Mesendoderm (in vitro differentiated cells): ENCODE measurements at regions not wholly inside any gene's neighbourhood (a gene's known extent, or its start where the extent isn't known, plus 50 kb on each side); places are given as distances from the start of the nearest gene placed in this dataset.
A peak's percentile ranks its signal among the peaks of the same experiment; 100 is the strongest.

Source experiments
- DNase-seq: peaks from one replicate; pipeline ENCODE4 v3.0.0; 2013
- H2AK5ac ChIP-seq: 2 replicates; pipeline ENCODE4 v1.6.1; 2013; ENCODE audit warnings: low read length, inconsistent platforms
- H2BK120ac ChIP-seq: 2 replicates; pipeline ENCODE4 v1.6.1; 2013; ENCODE audit warnings: low read depth, mild to moderate bottlenecking, low read length, moderate library complexity, mixed read lengths
- H2BK15ac ChIP-seq: replicated peaks from 2 replicates; pipeline ENCODE4 v1.6.1; 2013; ENCODE audit warnings: low read depth, mild to moderate bottlenecking, moderate library complexity
- H2BK5ac ChIP-seq: 2 replicates; pipeline ENCODE4 v1.6.1; 2013; ENCODE audit warnings: low read length, inconsistent platforms
- H3K18ac ChIP-seq: 2 replicates; pipeline ENCODE4 v1.6.1; 2013; ENCODE audit warnings: mild to moderate bottlenecking, low read length, mixed read lengths
- H3K23ac ChIP-seq: one replicate; pipeline ENCODE4 v1.6.1; 2013; ENCODE audit warnings: low read length
- H3K27ac ChIP-seq: 2 replicates; pipeline ENCODE4 v1.5.1; 2013; ENCODE audit warnings: low read depth, mild to moderate bottlenecking, inconsistent platforms, low read length, moderate library complexity
- H3K27me3 ChIP-seq: 2 replicates; pipeline ENCODE4 v1.6.1; 2013; ENCODE audit warnings: low read length, control low read depth, mild to moderate bottlenecking, inconsistent platforms; ENCODE audit not compliant: insufficient read depth, poor library complexity
- H3K36me3 ChIP-seq: 2 replicates; pipeline ENCODE4 v1.6.1; 2013; ENCODE audit warnings: low read length, inconsistent platforms; ENCODE audit not compliant: control insufficient read depth, insufficient read depth
- H3K4ac ChIP-seq: one replicate; pipeline ENCODE4 v1.6.1; 2013; ENCODE audit warnings: low read depth, mild to moderate bottlenecking, low read length, moderate library complexity
- H3K4me1 ChIP-seq: 2 replicates; pipeline ENCODE4 v1.6.1; 2013; ENCODE audit warnings: low read depth, low read length, inconsistent platforms; ENCODE audit not compliant: control insufficient read depth
- H3K4me2 ChIP-seq: 2 replicates; pipeline ENCODE4 v1.6.1; 2013; ENCODE audit warnings: low read length
- H3K4me3 ChIP-seq: 2 replicates; pipeline ENCODE4 v1.5.1; 2013; ENCODE audit warnings: mild to moderate bottlenecking, low read length
- H3K56ac ChIP-seq: one replicate; pipeline ENCODE4 v1.6.1; 2013; ENCODE audit warnings: low read length
- H3K79me1 ChIP-seq: 2 replicates; pipeline ENCODE4 v1.6.1; 2013; ENCODE audit warnings: low read length, inconsistent platforms
- H3K79me2 ChIP-seq: 2 replicates; pipeline ENCODE4 v1.6.1; 2013; ENCODE audit warnings: mild to moderate bottlenecking, low read length; ENCODE audit not compliant: control insufficient read depth, insufficient read depth
- H3K9ac ChIP-seq: 2 replicates; pipeline ENCODE4 v1.6.1; 2013; ENCODE audit warnings: low read length, inconsistent platforms
- H4K5ac ChIP-seq: one replicate; pipeline ENCODE4 v1.6.1; 2013; ENCODE audit warnings: low read length
- H4K8ac ChIP-seq: one replicate; pipeline ENCODE4 v1.6.1; 2013; ENCODE audit warnings: low read depth, mild to moderate bottlenecking, control low read depth, low read length, moderate library complexity
- WGBS: extraction: QIAGEN DNeasy Blood & Tissue Kit; methylation state at CpG from one replicate; pipeline ENCODE4 v1.1.7; 2013; ENCODE audit warnings: low lambda C conversion rate, missing lambda C conversion rate; ENCODE audit not compliant: insufficient coverage; ENCODE audit errors: extremely low coverage; 5-methylcytosine and 5-hydroxymethylcytosine counted together

GRCh38 chr1:79310609-79311008 is 304.1 kb upstream of the ADGRL4 start:
- Histone ChIP-seq H3K56ac (no peak overlapping the region), H3K4me3 (no peak overlapping the region), H2BK15ac (no peak overlapping the region), H3K27me3 (no peaks in the 10 kb centered on the region), H3K79me2 (no peaks in the 10 kb centered on the region), H3K18ac (no peak overlapping the region), H3K4ac (no peak overlapping the region), H3K36me3 (no peaks in the 10 kb centered on the region), H4K5ac (no peak overlapping the region), H2BK5ac (no peak overlapping the region), H4K8ac (no peak overlapping the region), H3K4me1 (no peaks in the 10 kb centered on the region), H3K4me2 (no peak overlapping the region), H2AK5ac (no peak overlapping the region), H2BK120ac (no peak overlapping the region), H3K9ac (no peak overlapping the region), H3K27ac (no peak overlapping the region), H3K79me1 (no peaks in the 10 kb centered on the region), H3K23ac (no peak overlapping the region)
- WGBS: no CpG with 5 or more reads among the region's 3 CpGs
- no peak for DNase-seq

- no peak overlapping the region for H4K8ac ChIP-seq
- no peak overlapping the region for H3K18ac ChIP-seq
- no peak overlapping the region for H3K27ac ChIP-seq
- H4K5ac ChIP-seq: no peak overlapping the region
- H3K4me1 ChIP-seq: no peaks in the 10 kb centered on the region
- no peaks in the 10 kb centered on the region for H3K79me2 ChIP-seq
- no peak overlapping the region for H3K23ac ChIP-seq
- H2BK5ac ChIP-seq: no peak overlapping the region
- H3K27me3 ChIP-seq: no peaks in the 10 kb centered on the region
- no peak overlapping the region for H3K4me2 ChIP-seq
- no peaks in the 10 kb centered on the region for H3K79me1 ChIP-seq
- H2BK120ac ChIP-seq: no peak overlapping the region
- no peak for DNase-seq
- no peaks in the 10 kb centered on the region for H3K36me3 ChIP-seq
- no peak overlapping the region for H2AK5ac ChIP-seq
- no peak overlapping the region for H3K4ac ChIP-seq
- no peak overlapping the region for H3K56ac ChIP-seq
- no peak overlapping the region for H2BK15ac ChIP-seq
- H3K4me3 ChIP-seq: no peak overlapping the region
- WGBS: 94% methylated on average over 2 of the region's 3 CpGs
- no peak overlapping the region for H3K9ac ChIP-seq
Observed at GRCh38 chr1:79304131-79304530, 297.6 kb upstream of the ADGRL4 start.

GRCh38 chr1:79303040-79303439 is 296.5 kb upstream of the ADGRL4 start:
- no CpG with 5 or more reads among the region's 2 CpGs for WGBS
- Histone ChIP-seq H2BK15ac (no peak overlapping the region), H2BK120ac (no peak overlapping the region)

GRCh38 chr1:79302380-79302930 is 295.9 kb upstream of the ADGRL4 start:
- WGBS: 100% methylated on average over 1 of the region's 6 CpGs
- Histone ChIP-seq H3K27me3 (no peaks in the 10 kb centered on the region), H3K56ac (no peak overlapping the region), H3K23ac (no peak overlapping the region), H2BK5ac (no peak overlapping the region), H3K79me1 (no peaks in the 10 kb centered on the region), H2AK5ac (no peak overlapping the region), H2BK120ac (no peak overlapping the region), H4K8ac (no peak overlapping the region), H3K27ac (no peak overlapping the region), H2BK15ac (no peak overlapping the region), H3K18ac (no peak overlapping the region), H4K5ac (no peak overlapping the region), H3K4me3 (no peak overlapping the region), H3K79me2 (no peaks in the 10 kb centered on the region), H3K36me3 (no peaks in the 10 kb centered on the region), H3K4ac (no peak overlapping the region), H3K9ac (no peak overlapping the region), H3K4me1 (no peaks in the 10 kb centered on the region), H3K4me2 (no peak overlapping the region)
- no peak for DNase-seq

More at GRCh38 chr1:79303040-79303439, 296.5 kb upstream of the ADGRL4 start:
- Histone ChIP-seq H3K9ac (no peak overlapping the region), H3K27ac (no peak overlapping the region), H3K4me2 (no peak overlapping the region), H4K5ac (no peak overlapping the region), H3K18ac (no peak overlapping the region), H2AK5ac (no peak overlapping the region), H2BK5ac (no peak overlapping the region), H3K79me1 (no peaks in the 10 kb centered on the region), H4K8ac (no peak overlapping the region), H3K79me2 (no peaks in the 10 kb centered on the region), H3K27me3 (no peaks in the 10 kb centered on the region), H3K23ac (no peak overlapping the region), H3K36me3 (no peaks in the 10 kb centered on the region), H3K4me3 (no peak overlapping the region), H3K56ac (no peak overlapping the region), H3K4ac (no peak overlapping the region), H3K4me1 (no peaks in the 10 kb centered on the region)
- DNase-seq: no peak

- H3K18ac ChIP-seq: no peak overlapping the region
Observed at GRCh38 chr1:79295967-79296366, 289.4 kb upstream of the ADGRL4 start.

GRCh38 chr1:79293611-79294010 is 287.1 kb upstream of the ADGRL4 start:
- Histone ChIP-seq H2BK120ac (no peak overlapping the region), H3K27me3 (no peaks in the 10 kb centered on the region), H3K27ac (no peak overlapping the region), H3K4me2 (no peak overlapping the region), H2AK5ac (no peak overlapping the region), H3K79me1 (no peaks in the 10 kb centered on the region), H3K9ac (no peak overlapping the region), H3K79me2 (no peaks in the 10 kb centered on the region), H4K8ac (no peak overlapping the region), H2BK5ac (no peak overlapping the region), H3K18ac (no peak overlapping the region), H3K4me1 (no peaks in the 10 kb centered on the region), H3K4me3 (no peak overlapping the region), H3K56ac (no peak overlapping the region), H3K23ac (no peak overlapping the region), H2BK15ac (no peak overlapping the region), H3K36me3 (no peaks in the 10 kb centered on the region), H4K5ac (no peak overlapping the region), H3K4ac (no peak overlapping the region)
- DNase-seq: no peak
- WGBS: no CpG with 5 or more reads among the region's 1 CpG

More at GRCh38 chr1:79295967-79296366, 289.4 kb upstream of the ADGRL4 start:
- no peak overlapping the region for H2BK5ac ChIP-seq
- no peak overlapping the region for H3K56ac ChIP-seq
- H3K27ac ChIP-seq: no peak overlapping the region
- no peaks in the 10 kb centered on the region for H3K79me1 ChIP-seq
- no peak overlapping the region for H4K5ac ChIP-seq
- no peak overlapping the region for H2BK120ac ChIP-seq
- no peak overlapping the region for H3K4me2 ChIP-seq
- no peaks in the 10 kb centered on the region for H3K4me1 ChIP-seq
- no peak overlapping the region for H2BK15ac ChIP-seq
- no peak overlapping the region for H3K4me3 ChIP-seq
- H3K79me2 ChIP-seq: no peaks in the 10 kb centered on the region
- H3K36me3 ChIP-seq: no peaks in the 10 kb centered on the region
- DNase-seq: peak; percentile 1
- H4K8ac ChIP-seq: no peak overlapping the region
- no peak overlapping the region for H2AK5ac ChIP-seq
- WGBS: no CpG with 5 or more reads among the region's 3 CpGs
- no peak overlapping the region for H3K23ac ChIP-seq
- no peak overlapping the region for H3K4ac ChIP-seq
- no peaks in the 10 kb centered on the region for H3K27me3 ChIP-seq
- H3K9ac ChIP-seq: no peak overlapping the region
